GM20431 (cell line): ENCODE measurements at regions not wholly inside any gene's neighbourhood (a gene's known extent, or its start where the extent isn't known, plus 50 kb on each side); places are given as distances from the start of the nearest gene placed in this dataset.

ENCODE experiments used
- in situ Hi-C: fragments of 300-500 bp; cut with MseI, MboI; formaldehyde crosslinking; loops from one replicate; pipeline ENCODE4 v1.15.0; 2020; ENCODE audit warnings: low sequenced_read_pairs; ENCODE audit not compliant: unreplicated experiment

- in situ Hi-C loops: loop anchor here (25.0 kb wide), 1 partner anchor 354 kb away; no protein-coding TSS in a partner anchor
Measured at GRCh38 chr11:128283451-128283850, 303.9 kb downstream of the ETS1 start.

GRCh38 chr11:128282053-128282452 lies 305.3 kb downstream of the ETS1 start:
- in situ Hi-C loops: loop anchor here (25.0 kb wide), 1 partner anchor 355 kb away; no protein-coding TSS in a partner anchor

- in situ Hi-C loops: loop anchor here (25.0 kb wide), 1 partner anchor 357 kb away; no protein-coding TSS in a partner anchor
Measured at GRCh38 chr11:128279866-128280265, 307.5 kb downstream of the ETS1 start.

GRCh38 chr11:128273736-128274135 lies 313.6 kb downstream of the ETS1 start:
- in situ Hi-C loops: no loop called here

GRCh38 chr11:128271401-128271800 lies 316.0 kb downstream of the ETS1 start:
- in situ Hi-C loops: no loop called here

GRCh38 chr11:128269466-128269865 lies 317.9 kb downstream of the ETS1 start:
- in situ Hi-C loops: no loop called here

- in situ Hi-C loops: no loop called here
Measured at GRCh38 chr11:128266893-128267292, 320.5 kb downstream of the ETS1 start.

GRCh38 chr11:128262463-128263345 lies 324.7 kb downstream of the ETS1 start:
- in situ Hi-C loops: no loop called here

- in situ Hi-C loops: no loop called here
Measured at GRCh38 chr11:128261011-128261421, 326.3 kb downstream of the ETS1 start.

- in situ Hi-C loops: no loop called here
Measured at GRCh38 chr11:128260398-128260797, 327.0 kb downstream of the ETS1 start.

- in situ Hi-C loops: no loop called here
Measured at GRCh38 chr11:128259816-128260215, 327.5 kb downstream of the ETS1 start.

- in situ Hi-C loops: no loop called here
Measured at GRCh38 chr11:128254941-128255340, 332.4 kb downstream of the ETS1 start.

- in situ Hi-C loops: no loop called here
Measured at GRCh38 chr11:128251140-128251539, 336.2 kb downstream of the ETS1 start.

GRCh38 chr11:128250482-128250881 lies 336.9 kb downstream of the ETS1 start:
- in situ Hi-C loops: no loop called here

- in situ Hi-C loops: no loop called here
Measured at GRCh38 chr11:128246810-128247594, 340.4 kb downstream of the ETS1 start.

GRCh38 chr11:128246364-128246801 lies 341.0 kb downstream of the ETS1 start:
- in situ Hi-C loops: no loop called here

- in situ Hi-C loops: no loop called here
Measured at GRCh38 chr11:128244871-128245270, 342.5 kb downstream of the ETS1 start.

GRCh38 chr11:128242451-128242850 lies 344.9 kb downstream of the ETS1 start:
- in situ Hi-C loops: no loop called here

- in situ Hi-C loops: no loop called here
Measured at GRCh38 chr11:128240546-128240945, 346.8 kb downstream of the ETS1 start.

GRCh38 chr11:128239306-128239705 lies 348.1 kb downstream of the ETS1 start:
- in situ Hi-C loops: no loop called here
